OCI-M2 (cell line): ENCODE measurements at regions not wholly inside any gene's neighbourhood (a gene's known extent, or its start where the extent isn't known, plus 50 kb on each side); places are given as distances from the start of the nearest gene placed in this dataset.

Experiments
- DNase-seq: peaks from one replicate; lab custom pipeline; 2025; ENCODE audit not compliant: unreplicated experiment; lab: John Stamatoyannopoulos, UW

GRCh38 chr12:87794854-87795253, 234.3 kb downstream of the C12orf50 start:
- DNase-seq: no peak

- no peak for DNase-seq
Measured at GRCh38 chr12:87793131-87793530, 236.1 kb downstream of the C12orf50 start.

GRCh38 chr12:87784350-87784749, 244.9 kb downstream of the C12orf50 start:
- no peak for DNase-seq

- DNase-seq: no peak
Measured at GRCh38 chr12:87783467-87783866, 245.7 kb downstream of the C12orf50 start.

GRCh38 chr12:87782838-87783237, 246.4 kb downstream of the C12orf50 start:
- no peak for DNase-seq

- DNase-seq: no peak
Measured at GRCh38 chr12:87779858-87780498, 249.2 kb downstream of the C12orf50 start.

- DNase-seq: no peak
Measured at GRCh38 chr12:87779016-87779415, 250.2 kb downstream of the C12orf50 start.

GRCh38 chr12:87778065-87778464, 251.1 kb downstream of the C12orf50 start:
- DNase-seq: no peak

- no peak for DNase-seq
Measured at GRCh38 chr12:87775784-87776183, 253.4 kb downstream of the C12orf50 start.

- no peak for DNase-seq
Measured at GRCh38 chr12:87775051-87775450, 254.2 kb downstream of the C12orf50 start.

- DNase-seq: no peak
Measured at GRCh38 chr12:87772401-87772800, 256.8 kb downstream of the C12orf50 start.

GRCh38 chr12:87768501-87769287, 260.5 kb downstream of the C12orf50 start:
- no peak for DNase-seq

GRCh38 chr12:87766044-87766443, 263.2 kb downstream of the C12orf50 start:
- DNase-seq: no peak

- DNase-seq: no peak
Measured at GRCh38 chr12:87760943-87761342, 268.3 kb downstream of the C12orf50 start.

GRCh38 chr12:87758271-87758670, 270.9 kb downstream of the C12orf50 start:
- no peak for DNase-seq

- DNase-seq: no peak
Measured at GRCh38 chr12:87756721-87757120, 272.5 kb downstream of the C12orf50 start.

GRCh38 chr12:87756111-87756510, 273.1 kb downstream of the C12orf50 start:
- DNase-seq: no peak

GRCh38 chr12:87728931-87729593, 300.1 kb downstream of the C12orf50 start:
- no peak for DNase-seq

GRCh38 chr12:87720967-87721366, 308.2 kb downstream of the C12orf50 start:
- no peak for DNase-seq

GRCh38 chr12:87704374-87704773, 324.8 kb downstream of the C12orf50 start:
- no peak for DNase-seq

GRCh38 chr12:87690236-87690810, 338.9 kb downstream of the C12orf50 start:
- DNase-seq: no peak

GRCh38 chr12:87689196-87689595, 340.0 kb downstream of the C12orf50 start:
- DNase-seq: no peak
